Ovary (tissue), 3 donors: ENCODE measurements at regions not wholly inside any gene's neighbourhood (a gene's known extent, or its start where the extent isn't known, plus 50 kb on each side); places are given as distances from the start of the nearest gene placed in this dataset.

Experiments
- CTCF ChIP-seq, 3 donors: fragments of 450-650 bp in 2 of 3; fragments of 200-600 bp in 1 of 3; IDR thresholded peaks; one replicate each; pipeline versions ENCODE4 v1.5.1 to v1.8.0; 2016 to 2022; ENCODE audit warnings: antibody characterized with exemption in 3 of 3, mild to moderate bottlenecking in 1 of 3
- EP300 ChIP-seq: sonication (generic); formaldehyde crosslinking; IDR thresholded peaks from one replicate; pipeline ENCODE4 v1.6.1; 2017; ENCODE audit warnings: antibody characterized with exemption
- donor health status: DM: no; HTN: no; CAD: no.

GRCh38 chr3:193971966-193972365 is 164.0 kb upstream of the HES1 start:
- no peak for TF ChIP-seq EP300
- TF ChIP-seq CTCF (IDR thresholded peaks at IDR 0.05) = no peak
